T-helper 1 cell treated with Interleukin-12 subunit alpha and Interleukin-12 subunit beta and Interleukin-4 antibody, amounts not matched to agents 30 μg/mL and 1 μg/mL, for 36 hours (primary cell): ENCODE measurements at regions not wholly inside any gene's neighbourhood (a gene's known extent, or its start where the extent isn't known, plus 50 kb on each side); places are given as distances from the start of the nearest gene placed in this dataset.
"Not testable (repeated sequence)": the region's sequence is repeated elsewhere in the genome, so short reads cannot be mapped to it uniquely, and the experiment has no call there.

Experiments
- H3K27ac Mint-ChIP-seq: one replicate; pipeline ENCODE4 v1.8.0; 2021; ENCODE audit warnings: mild to moderate bottlenecking, mixed read lengths
- H3K27me3 Mint-ChIP-seq: one replicate; pipeline ENCODE4 v1.8.0; 2021; ENCODE audit warnings: low read depth, mixed read lengths
- H3K36me3 Mint-ChIP-seq: one replicate; pipeline ENCODE4 v1.8.0; 2021; ENCODE audit warnings: low read depth, mixed read lengths
- H3K4me1 Mint-ChIP-seq: one replicate; pipeline ENCODE4 v1.8.0; 2021; ENCODE audit warnings: low read depth, mixed read lengths
- H3K4me3 Mint-ChIP-seq: one replicate; pipeline ENCODE4 v1.8.0; 2021; ENCODE audit warnings: mild to moderate bottlenecking, moderate library complexity, mixed read lengths
- H3K9me3 Mint-ChIP-seq: one replicate; pipeline ENCODE4 v1.8.0; 2021; ENCODE audit warnings: mixed read lengths

DNA sequence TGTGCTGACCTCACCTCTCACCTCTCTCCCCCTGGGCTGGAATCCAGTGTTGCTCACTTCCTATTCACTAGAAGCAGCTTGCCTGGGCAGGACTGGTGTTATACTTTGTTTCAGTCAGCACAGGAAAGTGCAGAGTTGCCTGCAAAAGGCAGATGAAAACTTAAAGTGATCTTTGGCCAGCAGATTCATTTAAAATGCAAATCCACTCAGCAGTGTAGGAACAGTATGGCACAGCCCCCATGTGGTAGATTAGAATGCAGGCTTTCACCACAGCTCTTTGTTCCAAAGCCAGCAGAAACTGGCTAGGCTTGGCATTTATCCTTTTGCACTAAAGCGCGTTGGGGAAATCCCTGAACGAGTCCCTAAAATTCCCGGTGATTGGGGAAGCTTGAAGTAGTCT, 301.2 kb downstream of the OR4C45 start:
- Mint-ChIP-seq H3K27ac (no peak overlapping the region), H3K27me3 (no peaks in the 10 kb centered on the region), H3K4me1 (no peaks in the 10 kb centered on the region), H3K4me3 (no peak overlapping the region), H3K9me3 (peaks cover 49% of the 10 kb centered on the region), H3K36me3 (no peaks in the 10 kb centered on the region)

DNA sequence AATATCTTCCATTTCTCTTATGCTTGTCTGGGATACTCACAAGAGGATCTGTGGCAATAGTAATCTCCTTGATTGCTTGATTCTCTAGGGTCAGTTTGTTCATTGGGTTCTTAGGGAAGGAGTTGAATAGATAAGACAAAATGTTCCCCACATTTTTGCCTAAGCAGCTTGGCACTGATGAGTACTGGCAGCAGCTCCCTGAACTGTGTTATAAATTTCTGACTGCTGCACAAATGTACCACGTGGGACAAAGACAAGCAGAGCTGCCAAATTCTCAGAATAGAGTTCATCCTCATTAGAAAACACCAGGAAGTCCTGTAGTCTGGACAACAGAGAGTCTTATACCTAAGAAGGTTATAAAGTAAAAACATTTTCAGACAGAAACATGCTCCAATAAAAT, 304.8 kb downstream of the OR4C45 start:
- not testable (repeated sequence) for H3K27ac Mint-ChIP-seq, H3K36me3 Mint-ChIP-seq, H3K4me1 Mint-ChIP-seq, H3K27me3 Mint-ChIP-seq, H3K4me3 Mint-ChIP-seq
- H3K9me3 Mint-ChIP-seq, result peaks cover 50% of the 10 kb centered on the region

DNA sequence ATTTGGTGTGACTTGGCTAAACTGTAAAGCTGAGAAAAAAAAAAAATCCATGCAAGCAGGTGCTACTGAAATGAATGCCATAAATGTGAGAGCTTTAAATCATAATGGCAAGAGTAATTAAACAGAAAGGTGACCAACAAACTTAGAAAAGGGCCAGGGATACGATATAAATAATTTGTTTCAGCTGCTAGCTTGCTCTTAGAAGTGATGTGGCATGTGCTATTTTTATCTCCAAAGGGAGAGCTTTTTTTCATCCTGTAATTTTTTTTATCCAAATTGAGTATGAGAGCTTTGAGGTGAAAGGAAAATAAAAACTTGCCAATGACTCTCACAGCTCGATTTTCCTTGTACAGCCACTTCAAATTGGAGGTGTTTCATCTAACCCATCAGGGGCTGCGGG, 315.3 kb downstream of the OR4C45 start:
- not testable (repeated sequence) for H3K9me3 Mint-ChIP-seq, H3K27me3 Mint-ChIP-seq, H3K4me1 Mint-ChIP-seq, H3K4me3 Mint-ChIP-seq, H3K27ac Mint-ChIP-seq, H3K36me3 Mint-ChIP-seq

DNA sequence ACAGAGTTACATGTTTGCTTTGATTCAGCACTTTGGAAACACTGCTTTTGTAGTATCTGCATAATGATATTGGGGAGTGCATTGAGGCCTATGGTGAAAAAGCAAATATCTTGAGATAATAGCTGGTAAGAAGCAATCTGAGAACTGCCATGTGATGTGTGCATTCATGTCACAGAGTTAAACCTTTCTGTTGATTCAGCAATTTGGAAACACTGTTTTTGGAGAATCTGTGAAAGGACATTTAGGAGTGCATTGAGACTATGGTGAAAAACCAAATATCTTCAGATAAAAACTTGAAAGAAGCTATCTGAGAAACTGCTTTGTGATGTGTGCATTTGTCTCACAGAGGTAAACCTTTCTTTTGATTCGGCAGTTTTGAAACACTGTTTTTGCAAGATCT, 346.8 kb downstream of the OR4C45 start:
- Mint-ChIP-seq H3K9me3 (peaks cover 37% of the 10 kb centered on the region), H3K36me3 (no peaks in the 10 kb centered on the region), H3K4me1 (no peaks in the 10 kb centered on the region), H3K27ac (no peak overlapping the region), H3K27me3 (no peaks in the 10 kb centered on the region), H3K4me3 (no peak overlapping the region)

DNA sequence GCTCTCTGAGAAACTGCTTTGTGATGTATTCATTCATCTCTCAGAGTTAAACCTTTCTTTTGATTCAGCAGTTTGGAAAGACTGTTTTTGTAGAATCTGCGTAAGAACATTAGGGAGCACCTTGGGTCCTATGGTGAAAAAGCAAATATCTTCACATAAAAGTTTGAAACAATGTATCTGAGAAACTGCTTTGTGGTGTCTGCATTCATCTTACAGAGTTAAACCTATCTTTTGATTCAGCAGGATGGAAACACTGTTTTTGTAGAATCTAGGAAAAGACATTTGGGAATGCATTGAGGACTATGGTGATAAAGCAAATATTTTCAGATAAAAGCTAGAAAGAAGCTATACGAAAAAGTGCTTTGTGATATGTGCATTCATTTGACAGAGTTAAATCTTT, 361.3 kb downstream of the OR4C45 start:
- H3K4me1 Mint-ChIP-seq, result no peaks in the 10 kb centered on the region
- no peak overlapping the region for H3K4me3 Mint-ChIP-seq
- H3K27ac Mint-ChIP-seq, result no peak overlapping the region
- peaks cover 57% of the 10 kb centered on the region for H3K9me3 Mint-ChIP-seq
- H3K27me3 Mint-ChIP-seq, result no peaks in the 10 kb centered on the region
- no peaks in the 10 kb centered on the region for H3K36me3 Mint-ChIP-seq

DNA sequence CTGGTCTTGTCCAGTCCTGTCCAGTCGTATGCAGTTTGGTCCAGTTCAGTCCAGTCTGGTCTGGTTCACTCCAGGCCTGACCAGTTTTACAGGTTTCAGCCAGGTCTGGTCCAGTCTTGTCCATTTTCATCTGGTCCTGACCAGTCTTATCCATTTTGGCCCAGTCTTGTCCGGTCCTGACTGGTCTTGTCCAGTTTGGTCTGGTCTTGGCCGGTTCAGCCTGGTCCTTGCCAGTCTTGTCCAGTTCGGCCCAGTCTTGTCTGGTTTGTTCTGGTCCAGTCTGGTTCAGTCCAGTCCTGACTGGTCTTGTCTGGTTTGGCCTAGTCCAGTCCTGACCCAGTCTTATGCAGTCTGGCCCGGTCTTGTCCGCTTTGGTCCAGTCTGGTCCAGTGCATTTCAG, 380.2 kb downstream of the OR4C45 start:
- Mint-ChIP-seq H3K9me3 (peaks cover 40% of the 10 kb centered on the region), H3K4me3 (no peak overlapping the region), H3K27ac (no peak overlapping the region), H3K27me3 (no peaks in the 10 kb centered on the region), H3K36me3 (no peaks in the 10 kb centered on the region), H3K4me1 (no peaks in the 10 kb centered on the region)

DNA sequence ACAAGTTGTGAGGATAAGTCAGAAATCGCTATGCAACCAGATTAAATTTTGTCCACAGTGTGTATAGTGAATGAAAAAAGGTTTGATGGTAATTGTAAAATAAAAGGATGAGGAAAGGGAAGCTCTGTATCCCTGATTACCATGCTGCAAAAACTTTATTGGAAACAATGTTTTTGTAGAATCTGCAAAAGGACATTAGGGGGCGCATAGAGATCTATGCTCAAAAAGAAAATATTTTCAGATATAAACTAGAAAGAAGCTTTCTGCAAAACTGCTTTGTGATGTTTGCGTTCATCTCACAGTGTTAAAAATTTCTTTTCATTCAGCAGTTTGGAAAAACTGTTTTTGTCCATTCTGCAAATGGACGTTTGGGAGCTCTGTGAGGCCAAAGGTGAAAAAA, 390.5 kb downstream of the OR4C45 start:
- Mint-ChIP-seq H3K4me1 (no peaks in the 10 kb centered on the region), H3K27me3 (no peaks in the 10 kb centered on the region), H3K36me3 (no peaks in the 10 kb centered on the region), H3K27ac (no peak overlapping the region), H3K4me3 (no peak overlapping the region), H3K9me3 (peaks cover 23% of the 10 kb centered on the region)
